ENCODE measurements at regions not wholly inside any gene's neighbourhood (a gene's known extent, or its start where the extent isn't known, plus 50 kb on each side); places are given as distances from the start of the nearest gene placed in this dataset.
"Not testable (repeated sequence)": the region's sequence is repeated elsewhere in the genome, so short reads cannot be mapped to it uniquely, and the experiment has no call there.

GRCh38 chr1:99062192-99062591 lies 57.5 kb upstream of the PLPPR5 start:
- DNase-seq: no peak

GRCh38 chr1:99069146-99069545 lies 64.5 kb upstream of the PLPPR5 start:
- no peak for DNase-seq

GRCh38 chr1:99078529-99078928 lies 73.9 kb upstream of the PLPPR5 start:
- DNase-seq: not testable (repeated sequence)

GRCh38 chr1:99082366-99082765 lies 77.7 kb upstream of the PLPPR5 start:
- no peak for DNase-seq

- DNase-seq: no peak
Measured at GRCh38 chr1:99083338-99083737, 78.7 kb upstream of the PLPPR5 start.

- no peak for DNase-seq
Measured at GRCh38 chr1:99084562-99084961, 79.9 kb upstream of the PLPPR5 start.

GRCh38 chr1:99086057-99086456 lies 81.4 kb upstream of the PLPPR5 start:
- DNase-seq: no peak

- no peak for DNase-seq
Measured at GRCh38 chr1:99098589-99098988, 93.9 kb upstream of the PLPPR5 start.

- no peak for DNase-seq
Measured at GRCh38 chr1:99106274-99106673, 101.6 kb upstream of the PLPPR5 start.

- no peak for DNase-seq
Measured at GRCh38 chr1:99107680-99108079, 103.0 kb upstream of the PLPPR5 start.

- DNase-seq: no peak
Measured at GRCh38 chr1:99110140-99111041, 105.7 kb upstream of the PLPPR5 start.

GRCh38 chr1:99115231-99115630 lies 110.6 kb upstream of the PLPPR5 start:
- DNase-seq: no peak

GRCh38 chr1:99119188-99119587 lies 114.5 kb upstream of the PLPPR5 start:
- no peak for DNase-seq

- DNase-seq: no peak
Measured at GRCh38 chr1:99122039-99122438, 117.4 kb upstream of the PLPPR5 start.

- DNase-seq: no peak
Measured at GRCh38 chr1:99123936-99124335, 119.3 kb upstream of the PLPPR5 start.

- no peak for DNase-seq
Measured at GRCh38 chr1:99131546-99131945, 126.9 kb upstream of the PLPPR5 start.

GRCh38 chr1:99133756-99134500 lies 129.3 kb upstream of the PLPPR5 start:
- DNase-seq: no peak

- DNase-seq: no peak
Measured at GRCh38 chr1:99137554-99138206, 126.6 kb upstream of the PLPPR4 start.

- DNase-seq: no peak
Measured at GRCh38 chr1:99139876-99140275, 124.4 kb upstream of the PLPPR4 start.

- no peak for DNase-seq
Measured at GRCh38 chr1:99146129-99146848, 118.0 kb upstream of the PLPPR4 start.

GRCh38 chr1:99149952-99150351 lies 114.3 kb upstream of the PLPPR4 start:
- DNase-seq: no peak

- DNase-seq: no peak
Measured at GRCh38 chr1:99152132-99152531, 112.2 kb upstream of the PLPPR4 start.

- no peak for DNase-seq
Measured at GRCh38 chr1:99163671-99164070, 100.6 kb upstream of the PLPPR4 start.
